Spleen (tissue), 7 donors: ENCODE measurements at regions not wholly inside any gene's neighbourhood (a gene's known extent, or its start where the extent isn't known, plus 50 kb on each side); places are given as distances from the start of the nearest gene placed in this dataset.

ENCODE experiments used
- POLR2A ChIP-seq, 3 donors: fragments of 450-650 bp; IDR thresholded peaks; one replicate each; pipeline ENCODE4 v1.5.1; 2017; ENCODE audit warnings: antibody characterized with exemption in 3 of 3, mild to moderate bottlenecking in 1 of 3
- POLR2AphosphoS5 ChIP-seq, 3 donors: sonication (generic); formaldehyde crosslinking; IDR thresholded peaks; one replicate each; pipeline ENCODE4 v1.5.1; 2017; ENCODE audit warnings: antibody characterized with exemption in 3 of 3
- TF ChIP-seq, protein P1 (sequence below), 11 experiments: fragments of 200-600 bp in 7 of 11; fragments of 450-650 bp in 4 of 11; sonication (generic) in 4 of 11; IDR thresholded peaks in 8 of 11; conservative IDR thresholded peaks in 3 of 11; 1 replicate in 7 of 11; 2 replicates in 4 of 11; pipeline versions ENCODE4 v1.4.0 to v1.8.0; 2016 to 2021; ENCODE audit warnings: antibody characterized with exemption in 11 of 11, inconsistent platforms in 4 of 11, mild to moderate bottlenecking in 1 of 11
- donor health status: DM: no; HTN: no; CAD: no; lungs with moderate emphysema.
- donor health status: DM: no; HTN: no; CAD: no.
- donor health status: DM: no; HTN: no; CAD: no.

- TF ChIP-seq, protein P1, sequence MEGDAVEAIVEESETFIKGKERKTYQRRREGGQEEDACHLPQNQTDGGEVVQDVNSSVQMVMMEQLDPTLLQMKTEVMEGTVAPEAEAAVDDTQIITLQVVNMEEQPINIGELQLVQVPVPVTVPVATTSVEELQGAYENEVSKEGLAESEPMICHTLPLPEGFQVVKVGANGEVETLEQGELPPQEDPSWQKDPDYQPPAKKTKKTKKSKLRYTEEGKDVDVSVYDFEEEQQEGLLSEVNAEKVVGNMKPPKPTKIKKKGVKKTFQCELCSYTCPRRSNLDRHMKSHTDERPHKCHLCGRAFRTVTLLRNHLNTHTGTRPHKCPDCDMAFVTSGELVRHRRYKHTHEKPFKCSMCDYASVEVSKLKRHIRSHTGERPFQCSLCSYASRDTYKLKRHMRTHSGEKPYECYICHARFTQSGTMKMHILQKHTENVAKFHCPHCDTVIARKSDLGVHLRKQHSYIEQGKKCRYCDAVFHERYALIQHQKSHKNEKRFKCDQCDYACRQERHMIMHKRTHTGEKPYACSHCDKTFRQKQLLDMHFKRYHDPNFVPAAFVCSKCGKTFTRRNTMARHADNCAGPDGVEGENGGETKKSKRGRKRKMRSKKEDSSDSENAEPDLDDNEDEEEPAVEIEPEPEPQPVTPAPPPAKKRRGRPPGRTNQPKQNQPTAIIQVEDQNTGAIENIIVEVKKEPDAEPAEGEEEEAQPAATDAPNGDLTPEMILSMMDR (IDR thresholded peaks at IDR 0.05 in 8 of 11, conservative IDR thresholded peaks at IDR 0.05 in 3 of 11), result no peak
- TF ChIP-seq POLR2A (IDR thresholded peaks at IDR 0.05), result no peak
- no peak for TF ChIP-seq POLR2AphosphoS5 (IDR thresholded peaks at IDR 0.05)
These were observed 614.3 kb upstream of the MIS18BP1 start for GRCh38 chr14:45867046-45867894.
